Esophagus muscularis mucosa (tissue), 4 donors: ENCODE measurements at regions not wholly inside any gene's neighbourhood (a gene's known extent, or its start where the extent isn't known, plus 50 kb on each side); places are given as distances from the start of the nearest gene placed in this dataset.

ENCODE experiments used
- DNase-seq: peaks from one replicate; pipeline ENCODE4 v3.0.0-alpha.2; 2017; ENCODE audit errors: extremely low spot score
- H3K27ac ChIP-seq, 4 donors: fragments of 200-600 bp; sonication (generic); replicated peaks in 1 of 4; 1 replicate in 3 of 4; 2 replicates in 1 of 4; pipeline ENCODE4 v1.5.1; 2016 to 2019; ENCODE audit warnings: mild to moderate bottlenecking in 1 of 4
- H3K27me3 ChIP-seq, 4 donors: fragments of 200-600 bp; sonication (generic); one replicate each; pipeline versions ENCODE4 v1.5.1 to v1.6.0; 2016 to 2019
- H3K36me3 ChIP-seq, 4 donors: fragments of 200-600 bp; sonication (generic); one replicate each; pipeline ENCODE4 v1.5.1; 2016 to 2019
- H3K4me1 ChIP-seq, 4 donors: fragments of 200-600 bp; sonication (generic); one replicate each; pipeline ENCODE4 v1.5.1; 2016 to 2019
- H3K4me3 ChIP-seq, 4 donors: fragments of 200-600 bp; sonication (generic); 1 replicate in 2 of 4; 2 replicates in 2 of 4; pipeline ENCODE4 v1.5.1; 2016 to 2019; ENCODE audit warnings: mild to moderate bottlenecking in 4 of 4, moderate library complexity in 1 of 4
- H3K9me3 ChIP-seq, 4 donors: fragments of 200-600 bp; sonication (generic); 1 replicate in 3 of 4; 2 replicates in 1 of 4; pipeline ENCODE4 v1.5.1; 2016 to 2019
- CTCF ChIP-seq, 3 experiments: fragments of 200-600 bp in 2 of 3; fragments of 450-650 bp in 1 of 3; sonication (generic) in 2 of 3; IDR thresholded peaks; one replicate each; pipeline ENCODE4 v1.5.1; 2017 to 2019; ENCODE audit warnings: antibody characterized with exemption in 3 of 3, mild to moderate bottlenecking in 2 of 3, moderate library complexity in 1 of 3
- EP300 ChIP-seq: sonication (generic); formaldehyde crosslinking; IDR thresholded peaks from one replicate; pipeline ENCODE4 v1.6.1; 2017; ENCODE audit warnings: antibody characterized with exemption
- POLR2A ChIP-seq: fragments of 450-650 bp; IDR thresholded peaks from one replicate; pipeline ENCODE4 v1.6.1; 2017; ENCODE audit warnings: antibody characterized with exemption, moderate library complexity, mild to moderate bottlenecking, low read depth
- POLR2AphosphoS5 ChIP-seq, 2 donors: sonication (generic); formaldehyde crosslinking; IDR thresholded peaks; one replicate each; pipeline ENCODE4 v1.6.1; 2017; ENCODE audit warnings: antibody characterized with exemption in 2 of 2
- WGBS: methylation state at CpG from one replicate; pipeline ENCODE4 v1.1.5; 2018; 5-methylcytosine and 5-hydroxymethylcytosine counted together
- intact Hi-C: fragments of 100-400 bp; cut with DNase I; formaldehyde crosslinking; loops from one replicate; pipeline ENCODE4 v1.15.1; 2023

- no peaks in the 10 kb centered on the region for H3K4me1 ChIP-seq
- no peaks in the 10 kb centered on the region for H3K27me3 ChIP-seq
- 53% methylated on average over 2 of the region's 2 CpGs for WGBS
- no peaks in the 10 kb centered on the region for H3K36me3 ChIP-seq
- intact Hi-C loops = no loop called here
- no peak overlapping the region for H3K4me3 ChIP-seq
- no peaks in the 10 kb centered on the region for H3K9me3 ChIP-seq
- TF ChIP-seq EP300 = no peak
- no peak for TF ChIP-seq POLR2A
- TF ChIP-seq CTCF (IDR thresholded peaks at IDR 0.05) = no peak
- TF ChIP-seq POLR2AphosphoS5 (IDR thresholded peaks at IDR 0.05) = no peak
- DNase-seq = no peak
- H3K27ac ChIP-seq = no peak overlapping the region
Observed at GRCh38 chr14:81728447-81728846, 194.8 kb upstream of the SEL1L start.

GRCh38 chr14:81729622-81730021 is 196.0 kb upstream of the SEL1L start:
- TF ChIP-seq POLR2A = no peak
- TF ChIP-seq CTCF (IDR thresholded peaks at IDR 0.05) = no peak
- TF ChIP-seq POLR2AphosphoS5 (IDR thresholded peaks at IDR 0.05) = no peak
- TF ChIP-seq EP300 = no peak
- H3K4me3 ChIP-seq = no peak overlapping the region
- intact Hi-C loops = no loop called here
- H3K4me1 ChIP-seq = no peaks in the 10 kb centered on the region
- H3K27ac ChIP-seq = no peak overlapping the region
- no peaks in the 10 kb centered on the region for H3K9me3 ChIP-seq
- 68% methylated on average over 3 of the region's 3 CpGs for WGBS
- H3K36me3 ChIP-seq = no peaks in the 10 kb centered on the region
- no peaks in the 10 kb centered on the region for H3K27me3 ChIP-seq
- no peak for DNase-seq

GRCh38 chr14:81737938-81738337 is 204.3 kb upstream of the SEL1L start:
- H3K4me1 ChIP-seq = no peaks in the 10 kb centered on the region
- intact Hi-C loops = no loop called here
- no peaks in the 10 kb centered on the region for H3K36me3 ChIP-seq
- no peak overlapping the region for H3K4me3 ChIP-seq
- no peaks in the 10 kb centered on the region for H3K27me3 ChIP-seq
- TF ChIP-seq POLR2AphosphoS5 (IDR thresholded peaks at IDR 0.05) (no peak), POLR2A (no peak), CTCF (IDR thresholded peaks at IDR 0.05) (no peak), EP300 (no peak)
- WGBS = 84% methylated on average over 2 of the region's 2 CpGs
- no peak overlapping the region for H3K27ac ChIP-seq
- no peak for DNase-seq
- H3K9me3 ChIP-seq = no peaks in the 10 kb centered on the region

- DNase-seq = no peak
- Histone ChIP-seq H3K9me3 (no peaks in the 10 kb centered on the region), H3K27ac (no peak overlapping the region), H3K4me1 (no peaks in the 10 kb centered on the region), H3K27me3 (no peaks in the 10 kb centered on the region), H3K4me3 (no peak overlapping the region), H3K36me3 (no peaks in the 10 kb centered on the region)
- no peak for TF ChIP-seq POLR2AphosphoS5 (IDR thresholded peaks at IDR 0.05)
- 76% methylated on average over 4 of the region's 4 CpGs for WGBS
- intact Hi-C loops = no loop called here
Observed at GRCh38 chr14:81738946-81739659, 205.4 kb upstream of the SEL1L start.

GRCh38 chr14:81743605-81744004 is 210.0 kb upstream of the SEL1L start:
- Histone ChIP-seq H3K36me3 (no peaks in the 10 kb centered on the region), H3K4me3 (no peak overlapping the region), H3K27me3 (no peaks in the 10 kb centered on the region), H3K4me1 (no peaks in the 10 kb centered on the region), H3K27ac (no peak overlapping the region), H3K9me3 (no peaks in the 10 kb centered on the region)
- TF ChIP-seq POLR2AphosphoS5 (IDR thresholded peaks at IDR 0.05) (no peak), POLR2A (no peak), CTCF (IDR thresholded peaks at IDR 0.05) (no peak), EP300 (no peak)
- no peak for DNase-seq
- intact Hi-C loops = no loop called here
- WGBS = 87% methylated on average over 1 of the region's 1 CpG
